ENCODE measurements at regions not wholly inside any gene's neighbourhood (a gene's known extent, or its start where the extent isn't known, plus 50 kb on each side); places are given as distances from the start of the nearest gene placed in this dataset.
A peak's percentile ranks its signal among the peaks of the same experiment; 100 is the strongest.

- no peak for TF ChIP-seq CTCF (conservative IDR thresholded peaks at IDR 0.05; ENCODE audit: control insufficient read depth, insufficient read depth, low read depth, low read length)
Measured at GRCh38 chr9:129440435-129441186, 180.3 kb downstream of the C9orf50 start.

GRCh38 chr9:129439242-129439641 lies 181.7 kb downstream of the C9orf50 start:
- no peak overlapping the region for H3K4me3 ChIP-seq (ENCODE audit: control insufficient read depth, low read depth, low read length)
- TF ChIP-seq CTCF (conservative IDR thresholded peaks at IDR 0.05; ENCODE audit: control insufficient read depth, insufficient read depth, low read depth, low read length) = no peak
- DNase-seq (ENCODE audit: low read depth) = no peak

More at GRCh38 chr9:129440435-129441186, 180.3 kb downstream of the C9orf50 start:
- H3K4me3 ChIP-seq (ENCODE audit: control insufficient read depth, low read depth, low read length) = no peak overlapping the region
- DNase-seq (ENCODE audit: low read depth) = no peak

DNA sequence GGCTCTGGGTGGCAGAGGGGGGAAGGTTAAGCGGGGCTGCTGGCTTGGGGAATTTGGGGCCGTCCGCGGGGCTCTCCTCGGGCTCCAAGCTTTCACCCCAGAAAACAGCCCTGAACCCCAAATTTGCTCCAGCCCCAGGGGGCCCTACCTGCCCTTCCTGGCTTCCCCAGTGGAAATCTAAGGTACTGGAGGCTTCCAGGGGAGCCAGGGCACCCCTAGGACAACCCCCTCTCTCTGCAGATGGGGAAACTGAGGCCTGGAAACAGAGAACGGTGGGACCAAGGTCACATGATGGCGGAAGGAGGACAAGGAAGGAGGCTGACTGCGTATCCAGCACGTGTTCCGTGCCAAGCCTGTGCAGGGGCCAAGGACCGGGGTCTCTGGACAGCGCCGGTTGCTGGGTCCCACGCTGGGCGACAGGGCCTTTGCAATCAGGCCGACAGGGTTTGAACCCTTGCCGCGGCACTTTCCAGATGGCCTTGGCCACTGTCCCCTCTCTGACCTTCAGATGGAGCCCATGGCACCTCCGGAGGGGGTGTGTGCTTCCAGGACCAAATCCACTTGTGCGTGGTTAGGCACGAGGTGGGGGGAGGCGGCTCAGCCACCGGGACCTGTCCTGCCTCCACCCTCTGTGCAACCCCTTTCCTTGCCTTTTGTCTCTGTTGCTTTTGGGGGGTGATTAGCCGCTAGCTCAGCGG lies 183.1 kb downstream of the C9orf50 start:
- TF ChIP-seq CTCF (conservative IDR thresholded peaks at IDR 0.05; ENCODE audit: control insufficient read depth, insufficient read depth, low read depth, low read length) = no peak
- peak overlapping the region; percentile 46 for H3K4me3 ChIP-seq (ENCODE audit: control insufficient read depth, low read depth, low read length)
- no peak for DNase-seq (ENCODE audit: low read depth)

GRCh38 chr9:129436751-129437625 lies 183.9 kb downstream of the C9orf50 start:
- TF ChIP-seq CTCF (conservative IDR thresholded peaks at IDR 0.05; ENCODE audit: control insufficient read depth, insufficient read depth, low read depth, low read length) = no peak
- no peak for DNase-seq (ENCODE audit: low read depth)
- peak overlapping the region; percentile 46 for H3K4me3 ChIP-seq (ENCODE audit: control insufficient read depth, low read depth, low read length)

GRCh38 chr9:129435988-129436717 lies 184.7 kb downstream of the C9orf50 start:
- no peak for DNase-seq (ENCODE audit: low read depth)
- no peak overlapping the region for H3K4me3 ChIP-seq (ENCODE audit: control insufficient read depth, low read depth, low read length)
- no peak for TF ChIP-seq CTCF (conservative IDR thresholded peaks at IDR 0.05; ENCODE audit: control insufficient read depth, insufficient read depth, low read depth, low read length)

DNA sequence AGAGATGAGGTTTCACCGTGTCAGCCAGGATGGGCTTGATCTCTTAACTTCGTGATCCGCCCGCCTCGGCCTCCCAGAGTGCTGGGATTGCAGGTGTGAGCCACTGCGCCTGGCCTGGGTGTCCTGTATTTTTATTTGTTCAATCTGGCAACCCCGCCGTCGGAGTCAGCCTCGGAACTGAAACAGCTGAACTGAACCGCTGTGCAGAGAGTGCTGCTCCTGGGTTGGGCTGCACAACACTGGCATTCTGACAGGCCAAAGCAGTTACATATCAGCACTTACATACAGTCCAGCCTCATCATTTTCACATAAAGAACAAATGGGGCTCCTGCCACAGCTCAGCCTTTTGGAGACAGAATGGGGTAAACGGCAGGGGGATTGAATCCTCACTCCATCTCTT lies 185.6 kb downstream of the C9orf50 start:
- DNase-seq (ENCODE audit: low read depth) = no peak
- TF ChIP-seq CTCF (conservative IDR thresholded peaks at IDR 0.05; ENCODE audit: control insufficient read depth, insufficient read depth, low read depth, low read length) = no peak

More for the DNA sequence above, 185.6 kb downstream of the C9orf50 start:
- H3K4me3 ChIP-seq (ENCODE audit: control insufficient read depth, low read depth, low read length) = no peak overlapping the region

Measured in fibroblast of mammary gland (primary cell).